ENCODE measurements at regions not wholly inside any gene's neighbourhood (a gene's known extent, or its start where the extent isn't known, plus 50 kb on each side); places are given as distances from the start of the nearest gene placed in this dataset.

GRCh38 chr18:75154259-75154658 is 54.7 kb downstream of the PTGR3 start (continued):
- TF ChIP-seq CTCF (IDR thresholded peaks at IDR 0.05 in 2 of 3, conservative IDR thresholded peaks at IDR 0.05 in 1 of 3; ENCODE audit: borderline replicate concordance in 1 of 3, insufficient read depth in 1 of 3, low read depth in 2 of 3, low read length in 2 of 3) (no peak), TCF7L2 (IDR thresholded peaks at IDR 0.05; ENCODE audit: borderline replicate concordance, extremely low read depth, insufficient read depth, insufficient read length) (no peak), MAX (IDR thresholded peaks at IDR 0.05) (no peak), CBX3 (IDR thresholded peaks at IDR 0.05; ENCODE audit: low read depth) (no peak), JUND (IDR thresholded peaks at IDR 0.05) (no peak), POLR2A (IDR thresholded peaks at IDR 0.05; ENCODE audit: borderline replicate concordance, extremely low read depth, insufficient read depth, insufficient read length) (no peak), POLR2AphosphoS5 (IDR thresholded peaks at IDR 0.05; ENCODE audit: low read depth, low read length) (no peak), EZH2phosphoT487 (IDR thresholded peaks at IDR 0.05; ENCODE audit: borderline replicate concordance) (no peak)

- Histone ChIP-seq H3K4me2 (ENCODE audit: low read length) (no peak overlapping the region), H3K27me3 (ENCODE audit: insufficient read depth, low read length) (no peaks in the 10 kb centered on the region), H3K79me2 (ENCODE audit: insufficient read depth, low read length) (no peaks in the 10 kb centered on the region), H3K9me2 (ENCODE audit: insufficient read depth) (no peaks in the 10 kb centered on the region), H2AFZ (ENCODE audit: low read depth, low read length, poor library complexity, severe bottlenecking) (no peak overlapping the region), H3K9ac (ENCODE audit: low read length) (no peak overlapping the region), H3K9me3 (ENCODE audit: control insufficient read depth in 1 of 2, insufficient read depth in 1 of 2, low read depth in 1 of 2, low read length in 2 of 2) (peaks cover 0 to 5% of the 10 kb centered on the region in 2 experiments; a peak in 1 of 4 replicates), H4K20me1 (ENCODE audit: insufficient read depth) (no peaks in the 10 kb centered on the region), H3K36me3 (ENCODE audit: control insufficient read depth in 1 of 2, insufficient read depth in 2 of 2, low read length in 2 of 2) (no peaks in the 10 kb centered on the region), H3K4me3 (replicated peaks in 1 of 2; ENCODE audit: low read depth in 1 of 2, low read length in 2 of 2) (no peak overlapping the region), H3K4me1 (ENCODE audit: control insufficient read depth in 1 of 2, insufficient read depth in 2 of 2, low read length in 2 of 2) (no peaks in the 10 kb centered on the region), H3K27ac (ENCODE audit: low read depth, low read length) (no peak overlapping the region)
- ChIA-PET RAD21 (ENCODE audit: low non-redundant PET in 1 of 2, low total read pairs in 2 of 2, uncharacterized antibody in 2 of 2, unreplicated experiment in 2 of 2) (no interaction called here), CTCF (no interaction called here), POLR2A (no interaction called here)
- intact Hi-C loops (cut with micrococcal nuclease) = no loop called here
- DNase-seq (ENCODE audit: low read depth, low spot score) = no peak
- TF ChIP-seq CEBPB (IDR thresholded peaks at IDR 0.05; ENCODE audit: low read depth) = no peak
- TF ChIP-seq ZBTB33 (IDR thresholded peaks at IDR 0.05; ENCODE audit: extremely low read depth, insufficient replicate concordance, low read length) = no peak
- no peak for TF ChIP-seq POLR2A (IDR thresholded peaks at IDR 0.05; ENCODE audit: borderline replicate concordance, extremely low read depth, insufficient read depth, insufficient read length)
- no peak for TF ChIP-seq YY1 (IDR thresholded peaks at IDR 0.05; ENCODE audit: extremely low read depth, insufficient replicate concordance, low read depth, low read length)
- no peak for TF ChIP-seq EZH2 (IDR thresholded peaks at IDR 0.05)
- ATAC-seq = no peak
- no TSS peak for BruUV-seq (replicated peaks)
Observed at GRCh38 chr18:75143851-75144250, 65.1 kb downstream of the PTGR3 start.
